ENCODE measurements at regions not wholly inside any gene's neighbourhood (a gene's known extent, or its start where the extent isn't known, plus 50 kb on each side); places are given as distances from the start of the nearest gene placed in this dataset.

- TF ChIP-seq ARID5B (CRISPR knock-in tag; IDR thresholded peaks at IDR 0.05) (no peak), EP300 (IDR thresholded peaks at IDR 0.05; ENCODE audit: low read depth in 2 of 2, low read length in 2 of 2) (no peak), EP300 (CRISPR knock-in tag; IDR thresholded peaks at IDR 0.05; ENCODE audit: borderline replicate concordance) (no peak), ZNF138 (CRISPR knock-in tag; IDR thresholded peaks at IDR 0.05; ENCODE audit: low read depth) (no peak), ZNF263 (CRISPR knock-in tag; IDR thresholded peaks at IDR 0.05) (no peak), ZNF563 (CRISPR knock-in tag; IDR thresholded peaks at IDR 0.05) (no peak)
Observed at GRCh38 chr21:35482933-35483662, 434.0 kb upstream of the RUNX1 start.

Data from HepG2 (cell line).